A673 (cell line): ENCODE measurements at regions not wholly inside any gene's neighbourhood (a gene's known extent, or its start where the extent isn't known, plus 50 kb on each side); places are given as distances from the start of the nearest gene placed in this dataset.

Experiments
- BruUV-seq: library from RNA; stranded (reverse); fragments of 400-500 nt; replicated peaks from 2 replicates; lab custom pipeline; 2021; lab: Mats Ljungman, UMichigan
- CTCF ChIA-PET: fragments of 300-600 bp; sonication (Branson Sonifier 250); formaldehyde crosslinking; loops from one replicate; lab custom pipeline; 2022; ENCODE audit warnings: antibody characterized with exemption; lab: Charles Lee
- POLR2A ChIA-PET: fragments of 300-600 bp; sonication (Branson Sonifier 250); formaldehyde crosslinking; loops from one replicate; lab custom pipeline; 2022; ENCODE audit warnings: antibody characterized with exemption; ENCODE audit not compliant: low non-redundant PET; lab: Charles Lee
- DNase-seq: peaks from one replicate; pipeline ENCODE4 v3.0.0-alpha.2; 2015; ENCODE audit warnings: low spot score
- H3K27ac ChIP-seq: fragments of 200-600 bp; sonication (generic); 2 replicates; pipeline ENCODE4 v1.5.1; 2016; ENCODE audit warnings: mixed run types, low read depth, mild to moderate bottlenecking, mixed read lengths, antibody characterized with exemption, low read length; ENCODE audit not compliant: poor library complexity, severe bottlenecking
- H3K27me3 ChIP-seq: fragments of 200-600 bp; sonication (generic); replicated peaks from 2 replicates; pipeline ENCODE4 v1.6.1; 2017; ENCODE audit warnings: mixed run types, low read depth, mild to moderate bottlenecking, mixed read lengths, antibody characterized with exemption, low read length; ENCODE audit not compliant: insufficient read depth, poor library complexity
- H3K36me3 ChIP-seq: fragments of 200-600 bp; sonication (generic); 2 replicates; pipeline ENCODE4 v1.6.1; 2016; ENCODE audit warnings: mixed run types, mild to moderate bottlenecking, mixed read lengths, antibody characterized with exemption, low read length; ENCODE audit not compliant: insufficient read depth, poor library complexity, severe bottlenecking
- H3K4me1 ChIP-seq: fragments of 200-600 bp; sonication (generic); 2 replicates; pipeline ENCODE4 v1.6.1; 2017; ENCODE audit warnings: mixed run types, mild to moderate bottlenecking, mixed read lengths, antibody characterized with exemption, low read length; ENCODE audit not compliant: insufficient read depth, poor library complexity, severe bottlenecking
- H3K4me3 ChIP-seq: fragments of 200-600 bp; sonication (generic); 2 replicates; pipeline ENCODE4 v1.5.1; 2016; ENCODE audit warnings: low read depth, mixed run types, mild to moderate bottlenecking, mixed read lengths, low read length; ENCODE audit not compliant: poor library complexity, severe bottlenecking
- H3K9me3 ChIP-seq: fragments of 200-600 bp; sonication (generic); 2 replicates; pipeline ENCODE4 v1.6.1; 2016; ENCODE audit warnings: mixed run types, low read depth, mild to moderate bottlenecking, mixed read lengths, antibody characterized with exemption, low read length; ENCODE audit not compliant: poor library complexity, severe bottlenecking
- EZH2 ChIP-seq: fragments of 200-600 bp; sonication (generic); IDR thresholded peaks from 2 replicates; pipeline ENCODE4 v1.6.1; 2017; ENCODE audit warnings: borderline replicate concordance, low read depth, mild to moderate bottlenecking, mixed read lengths, antibody characterized with exemption, low read length; ENCODE audit not compliant: poor library complexity, severe bottlenecking
- intact Hi-C: fragments of 100-400 bp; cut with micrococcal nuclease; formaldehyde crosslinking; loops from one replicate; pipeline ENCODE4 v1.10.0; 2022; ENCODE audit not compliant: unreplicated experiment
- TF ChIP-seq, protein P1 (sequence below): fragments of 300-800, 200-600 bp; sonication (generic); conservative IDR thresholded peaks from 2 replicates; pipeline ENCODE4 v1.5.1; 2017; ENCODE audit warnings: low read depth, mild to moderate bottlenecking, antibody characterized with exemption, low read length, moderate library complexity, mixed read lengths

DNA sequence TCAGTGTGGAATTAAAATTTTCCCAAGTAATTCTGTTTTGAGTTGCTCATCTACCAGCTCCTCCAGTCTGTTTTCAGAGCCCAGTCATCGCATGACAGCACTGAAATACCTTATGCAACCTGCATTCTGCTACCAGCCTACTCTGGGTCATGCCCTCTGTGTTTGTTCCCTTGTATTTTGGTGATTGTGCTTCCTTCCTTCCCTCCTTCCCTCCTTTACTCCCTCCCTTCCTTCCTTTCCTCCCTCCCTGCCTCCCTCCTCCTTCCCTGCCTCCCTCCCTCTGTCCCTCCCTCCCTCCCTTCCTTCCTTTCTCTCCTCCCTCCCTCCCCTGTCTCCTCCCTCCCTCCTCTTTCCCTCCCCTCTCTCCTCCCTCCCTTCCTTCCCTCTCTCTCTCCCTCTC is 289.6 kb downstream of the CDH2 start:
- POLR2A ChIA-PET, result no interaction called here
- Histone ChIP-seq H3K36me3 (no peaks in the 10 kb centered on the region), H3K9me3 (no peaks in the 10 kb centered on the region), H3K4me1 (no peaks in the 10 kb centered on the region), H3K27me3 (peaks cover 46% of the 10 kb centered on the region), H3K4me3 (no peak overlapping the region), H3K27ac (no peak overlapping the region)
- no peak for DNase-seq
- CTCF ChIA-PET, result no interaction called here
- no TSS peak for BruUV-seq
- TF ChIP-seq, protein P1, sequence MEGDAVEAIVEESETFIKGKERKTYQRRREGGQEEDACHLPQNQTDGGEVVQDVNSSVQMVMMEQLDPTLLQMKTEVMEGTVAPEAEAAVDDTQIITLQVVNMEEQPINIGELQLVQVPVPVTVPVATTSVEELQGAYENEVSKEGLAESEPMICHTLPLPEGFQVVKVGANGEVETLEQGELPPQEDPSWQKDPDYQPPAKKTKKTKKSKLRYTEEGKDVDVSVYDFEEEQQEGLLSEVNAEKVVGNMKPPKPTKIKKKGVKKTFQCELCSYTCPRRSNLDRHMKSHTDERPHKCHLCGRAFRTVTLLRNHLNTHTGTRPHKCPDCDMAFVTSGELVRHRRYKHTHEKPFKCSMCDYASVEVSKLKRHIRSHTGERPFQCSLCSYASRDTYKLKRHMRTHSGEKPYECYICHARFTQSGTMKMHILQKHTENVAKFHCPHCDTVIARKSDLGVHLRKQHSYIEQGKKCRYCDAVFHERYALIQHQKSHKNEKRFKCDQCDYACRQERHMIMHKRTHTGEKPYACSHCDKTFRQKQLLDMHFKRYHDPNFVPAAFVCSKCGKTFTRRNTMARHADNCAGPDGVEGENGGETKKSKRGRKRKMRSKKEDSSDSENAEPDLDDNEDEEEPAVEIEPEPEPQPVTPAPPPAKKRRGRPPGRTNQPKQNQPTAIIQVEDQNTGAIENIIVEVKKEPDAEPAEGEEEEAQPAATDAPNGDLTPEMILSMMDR, result no peak
- TF ChIP-seq EZH2, result no peak
- intact Hi-C loops, result no loop called here

DNA sequence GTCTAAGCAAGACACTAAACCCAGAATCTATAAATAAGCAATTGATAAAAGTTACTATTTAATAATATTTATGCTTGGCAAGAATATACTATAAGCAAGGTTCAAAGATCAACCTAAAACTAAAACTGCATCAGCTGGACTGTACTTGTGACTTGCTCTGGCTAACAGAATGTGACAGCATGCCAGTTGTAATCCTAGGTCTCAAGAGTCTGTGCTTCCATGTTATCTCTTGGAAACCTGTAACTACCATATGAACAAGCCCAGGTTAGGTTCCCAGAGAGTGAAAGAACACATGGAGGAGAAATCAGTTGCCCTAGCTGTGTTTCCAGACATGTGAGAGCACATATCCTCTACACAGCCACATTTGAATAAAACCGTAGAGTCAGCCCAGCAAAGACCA is 297.4 kb downstream of the CDH2 start:
- intact Hi-C loops, result no loop called here
- Histone ChIP-seq H3K4me3 (no peak overlapping the region), H3K27me3 (peaks cover 69% of the 10 kb centered on the region), H3K4me1 (no peaks in the 10 kb centered on the region), H3K36me3 (no peaks in the 10 kb centered on the region), H3K27ac (no peak overlapping the region), H3K9me3 (no peaks in the 10 kb centered on the region)
- BruUV-seq, result no TSS peak
- DNase-seq, result no peak
- TF ChIP-seq EZH2, result no peak
- TF ChIP-seq, protein P1, result no peak
- CTCF ChIA-PET, result no interaction called here
- POLR2A ChIA-PET, result no interaction called here

DNA sequence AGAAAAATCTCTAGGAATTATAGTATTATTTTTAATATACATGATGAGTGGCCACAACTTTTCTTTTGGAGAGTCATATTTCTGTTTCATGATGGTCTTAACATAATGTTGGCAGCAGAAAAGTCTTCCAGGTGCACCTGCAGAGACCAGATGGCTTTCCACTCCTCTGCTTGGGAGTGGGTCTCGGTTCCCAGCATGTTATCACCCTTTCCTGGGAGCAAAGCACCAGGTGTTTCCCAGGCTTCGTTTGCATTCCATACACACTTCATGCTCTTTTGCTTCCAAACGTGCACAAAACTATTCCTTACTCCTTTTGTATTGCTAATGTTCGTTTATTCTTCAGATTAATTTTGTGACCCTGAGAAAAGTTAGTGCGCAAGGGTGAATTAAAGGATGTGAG is 305.2 kb downstream of the CDH2 start:
- intact Hi-C loops, result no loop called here
- no peaks in the 10 kb centered on the region for H3K4me1 ChIP-seq
- no peak overlapping the region for H3K27ac ChIP-seq
- TF ChIP-seq, protein P1, result no peak
- no peak for TF ChIP-seq EZH2
- no peak for DNase-seq
- CTCF ChIA-PET, result no interaction called here
- H3K4me3 ChIP-seq, result no peak overlapping the region
- no TSS peak for BruUV-seq
- no peaks in the 10 kb centered on the region for H3K36me3 ChIP-seq
- H3K9me3 ChIP-seq, result no peaks in the 10 kb centered on the region
- POLR2A ChIA-PET, result no interaction called here
- H3K27me3 ChIP-seq, result peaks cover 63% of the 10 kb centered on the region
